ENCODE measurements at regions not wholly inside any gene's neighbourhood (a gene's known extent, or its start where the extent isn't known, plus 50 kb on each side); places are given as distances from the start of the nearest gene placed in this dataset.

DNA sequence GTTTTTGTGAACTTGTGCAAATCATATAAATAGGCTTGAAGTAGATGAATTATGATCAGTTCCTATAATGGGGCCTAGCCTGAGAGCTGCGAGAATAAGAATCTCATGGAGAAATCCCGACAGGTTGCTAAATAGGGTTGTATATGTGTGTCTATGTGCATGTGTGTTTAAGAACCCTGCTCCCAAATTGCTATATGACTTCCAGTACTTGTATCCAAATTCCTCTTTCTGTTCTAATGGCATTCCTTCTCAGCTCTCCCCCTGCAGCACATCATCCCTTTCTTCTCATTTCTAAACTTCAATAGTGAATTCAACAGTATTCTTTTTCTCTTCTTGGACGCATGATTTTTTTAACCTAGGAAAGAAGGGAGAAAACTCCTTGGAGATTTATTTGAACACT lies 277.2 kb downstream of the GAS1 start:
- intact Hi-C loops (cut with micrococcal nuclease) = no loop called here
- Histone ChIP-seq H3K4me2 (replicated peaks; ENCODE audit: extremely low read depth, low read length, poor library complexity, severe bottlenecking) (no peak overlapping the region), H3K9ac (ENCODE audit: insufficient read depth, low read length, poor library complexity, severe bottlenecking) (no peak overlapping the region), H3K27me3 (ENCODE audit: control insufficient read depth in 2 of 2, insufficient read depth in 2 of 2, low read length in 2 of 2) (no peaks in the 10 kb centered on the region), H3K4me3 (replicated peaks in 1 of 3; ENCODE audit: low read depth in 2 of 3, low read length in 3 of 3) (no peak overlapping the region), H3K4me1 (ENCODE audit: control insufficient read depth in 1 of 2, insufficient read depth in 2 of 2, low read length in 2 of 2) (no peaks in the 10 kb centered on the region), H4K20me1 (ENCODE audit: insufficient read depth, low read length) (no peaks in the 10 kb centered on the region), H2AFZ (ENCODE audit: insufficient read depth, low read depth, low read length, poor library complexity, severe bottlenecking) (no peak overlapping the region), H3K9me3 (replicated peaks in 1 of 2; ENCODE audit: control insufficient read depth in 1 of 2, insufficient read depth in 1 of 2, low read length in 2 of 2) (peaks cover 0 to 5% of the 10 kb centered on the region in 2 donors), H3K36me3 (replicated peaks in 1 of 2; ENCODE audit: control insufficient read depth in 1 of 2, insufficient read depth in 2 of 2, low read length in 2 of 2) (no peaks in the 10 kb centered on the region), H3K79me2 (ENCODE audit: insufficient read depth, low read length) (no peaks in the 10 kb centered on the region), H3K27ac (ENCODE audit: low read depth in 1 of 2, low read length in 2 of 2) (no peak overlapping the region)
- no peak overlapping the region for H3K27ac Mint-ChIP-seq
- no peak for DNase-seq
- WGBS (ENCODE audit: insufficient coverage) = no CpG with 5 or more reads among the region's 3 CpGs
- H3K36me3 Mint-ChIP-seq = no peaks in the 10 kb centered on the region
- peaks cover 4 to 19% (median 12%) of the 10 kb centered on the region in 7 donors for H3K9me3 Mint-ChIP-seq
- no peaks in the 10 kb centered on the region for H3K4me1 Mint-ChIP-seq
- H3K27me3 Mint-ChIP-seq (ENCODE audit: low read depth in 3 of 3) = peaks cover 0 to 4% (median 3%) of the 10 kb centered on the region in 3 donors
- H3K4me3 Mint-ChIP-seq = no peak overlapping the region
- no peak for TF ChIP-seq CTCF (IDR thresholded peaks at IDR 0.05)

GRCh38 chr9:86669422-86669821 lies 277.9 kb downstream of the GAS1 start:
- no peak overlapping the region for H3K27ac ChIP-seq (ENCODE audit: low read depth in 1 of 2, low read length in 2 of 2)
- Mint-ChIP-seq H3K9me3 (peaks cover 4 to 19% (median 12%) of the 10 kb centered on the region in 7 donors), H3K27ac (no peak overlapping the region), H3K4me1 (no peaks in the 10 kb centered on the region), H3K27me3 (ENCODE audit: low read depth in 3 of 3) (peaks cover 0 to 4% (median 3%) of the 10 kb centered on the region in 3 donors), H3K36me3 (no peaks in the 10 kb centered on the region), H3K4me3 (no peak overlapping the region)
- intact Hi-C loops (cut with micrococcal nuclease) = no loop called here
- H3K4me1 ChIP-seq (ENCODE audit: control insufficient read depth in 1 of 2, insufficient read depth in 2 of 2, low read length in 2 of 2) = no peaks in the 10 kb centered on the region
- no peak overlapping the region for H3K4me2 ChIP-seq (replicated peaks; ENCODE audit: extremely low read depth, low read length, poor library complexity, severe bottlenecking)
- no peak overlapping the region for H3K9ac ChIP-seq (ENCODE audit: insufficient read depth, low read length, poor library complexity, severe bottlenecking)
- no peak for TF ChIP-seq CTCF (IDR thresholded peaks at IDR 0.05)
- no peaks in the 10 kb centered on the region for H3K36me3 ChIP-seq (replicated peaks in 1 of 2; ENCODE audit: control insufficient read depth in 1 of 2, insufficient read depth in 2 of 2, low read length in 2 of 2)
- no peak for DNase-seq
- H3K4me3 ChIP-seq (replicated peaks in 1 of 3; ENCODE audit: low read depth in 2 of 3, low read length in 3 of 3) = no peak overlapping the region
- 100% methylated on average over 2 of the region's 4 CpGs for WGBS (ENCODE audit: insufficient coverage)
- peaks cover 0 to 5% of the 10 kb centered on the region in 2 donors for H3K9me3 ChIP-seq (replicated peaks in 1 of 2; ENCODE audit: control insufficient read depth in 1 of 2, insufficient read depth in 1 of 2, low read length in 2 of 2)
- no peaks in the 10 kb centered on the region for H3K79me2 ChIP-seq (ENCODE audit: insufficient read depth, low read length)
- no peaks in the 10 kb centered on the region for H4K20me1 ChIP-seq (ENCODE audit: insufficient read depth, low read length)
- no peak overlapping the region for H2AFZ ChIP-seq (ENCODE audit: insufficient read depth, low read depth, low read length, poor library complexity, severe bottlenecking)
- no peaks in the 10 kb centered on the region for H3K27me3 ChIP-seq (ENCODE audit: control insufficient read depth in 2 of 2, insufficient read depth in 2 of 2, low read length in 2 of 2)

All from CD14-positive monocyte (primary cell).